NB4 (cell line): ENCODE measurements at regions not wholly inside any gene's neighbourhood (a gene's known extent, or its start where the extent isn't known, plus 50 kb on each side); places are given as distances from the start of the nearest gene placed in this dataset.

Experiments
- DNase-seq: peaks from one replicate; pipeline ENCODE4 v3.0.0; 2010; ENCODE audit warnings: low read depth
- H3K4me3 ChIP-seq: one replicate; pipeline ENCODE4 v1.5.1; 2011; ENCODE audit warnings: mild to moderate bottlenecking, low read depth, low read length, moderate library complexity
- MYC ChIP-seq: IDR thresholded peaks from 2 replicates; pipeline ENCODE4 v1.6.1; 2011; ENCODE audit warnings: low read depth, low read length
- POLR2A ChIP-seq: IDR thresholded peaks from 2 replicates; pipeline ENCODE4 v1.6.1; 2011; ENCODE audit warnings: mild to moderate bottlenecking; ENCODE audit not compliant: insufficient read length; ENCODE audit errors: extremely low read depth
- TF ChIP-seq, protein P1 (sequence below): IDR thresholded peaks from one replicate; pipeline ENCODE4 v1.5.1; 2012; ENCODE audit warnings: low read depth, low read length
- TF ChIP-seq, protein P2 (sequence below): IDR thresholded peaks from 2 replicates; pipeline ENCODE4 v1.6.1; 2011; ENCODE audit warnings: low read depth, low read length

DNA sequence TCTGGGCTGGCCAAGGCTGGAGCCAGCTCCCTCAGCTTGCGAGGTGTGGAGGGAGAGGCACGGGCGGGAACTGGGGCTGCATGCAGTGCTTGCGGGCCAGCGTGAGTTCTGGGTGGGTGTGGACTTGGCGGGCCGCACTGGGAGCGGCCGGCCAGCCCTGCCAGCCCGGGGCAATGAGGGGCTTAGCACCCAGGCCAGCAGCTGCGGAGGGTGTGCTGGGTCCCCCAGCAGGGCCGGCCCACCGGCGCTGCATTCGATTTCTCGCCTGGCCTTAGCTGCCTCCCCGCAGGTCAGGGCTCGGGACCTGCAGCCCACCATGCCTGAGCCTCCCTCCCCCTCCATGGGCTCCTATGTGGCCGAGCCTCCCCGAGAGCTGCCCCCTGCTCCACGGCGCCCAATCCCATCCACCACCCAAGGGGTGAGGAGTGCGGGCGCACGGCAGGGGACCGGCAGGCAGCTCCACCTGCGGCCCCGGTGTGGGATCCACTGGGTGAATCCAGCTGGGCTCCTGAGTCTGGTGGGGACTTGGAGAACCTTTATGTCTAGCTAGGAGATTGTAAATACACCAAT lies 302.6 kb upstream of the ADAMTS16 start:
- TF ChIP-seq POLR2A, result no peak
- TF ChIP-seq, protein P1, sequence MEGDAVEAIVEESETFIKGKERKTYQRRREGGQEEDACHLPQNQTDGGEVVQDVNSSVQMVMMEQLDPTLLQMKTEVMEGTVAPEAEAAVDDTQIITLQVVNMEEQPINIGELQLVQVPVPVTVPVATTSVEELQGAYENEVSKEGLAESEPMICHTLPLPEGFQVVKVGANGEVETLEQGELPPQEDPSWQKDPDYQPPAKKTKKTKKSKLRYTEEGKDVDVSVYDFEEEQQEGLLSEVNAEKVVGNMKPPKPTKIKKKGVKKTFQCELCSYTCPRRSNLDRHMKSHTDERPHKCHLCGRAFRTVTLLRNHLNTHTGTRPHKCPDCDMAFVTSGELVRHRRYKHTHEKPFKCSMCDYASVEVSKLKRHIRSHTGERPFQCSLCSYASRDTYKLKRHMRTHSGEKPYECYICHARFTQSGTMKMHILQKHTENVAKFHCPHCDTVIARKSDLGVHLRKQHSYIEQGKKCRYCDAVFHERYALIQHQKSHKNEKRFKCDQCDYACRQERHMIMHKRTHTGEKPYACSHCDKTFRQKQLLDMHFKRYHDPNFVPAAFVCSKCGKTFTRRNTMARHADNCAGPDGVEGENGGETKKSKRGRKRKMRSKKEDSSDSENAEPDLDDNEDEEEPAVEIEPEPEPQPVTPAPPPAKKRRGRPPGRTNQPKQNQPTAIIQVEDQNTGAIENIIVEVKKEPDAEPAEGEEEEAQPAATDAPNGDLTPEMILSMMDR, result no peak
- TF ChIP-seq, protein P2, sequence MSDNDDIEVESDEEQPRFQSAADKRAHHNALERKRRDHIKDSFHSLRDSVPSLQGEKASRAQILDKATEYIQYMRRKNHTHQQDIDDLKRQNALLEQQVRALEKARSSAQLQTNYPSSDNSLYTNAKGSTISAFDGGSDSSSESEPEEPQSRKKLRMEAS, result no peak
- no peak for TF ChIP-seq MYC
- no peak for DNase-seq
- no peak overlapping the region for H3K4me3 ChIP-seq

DNA sequence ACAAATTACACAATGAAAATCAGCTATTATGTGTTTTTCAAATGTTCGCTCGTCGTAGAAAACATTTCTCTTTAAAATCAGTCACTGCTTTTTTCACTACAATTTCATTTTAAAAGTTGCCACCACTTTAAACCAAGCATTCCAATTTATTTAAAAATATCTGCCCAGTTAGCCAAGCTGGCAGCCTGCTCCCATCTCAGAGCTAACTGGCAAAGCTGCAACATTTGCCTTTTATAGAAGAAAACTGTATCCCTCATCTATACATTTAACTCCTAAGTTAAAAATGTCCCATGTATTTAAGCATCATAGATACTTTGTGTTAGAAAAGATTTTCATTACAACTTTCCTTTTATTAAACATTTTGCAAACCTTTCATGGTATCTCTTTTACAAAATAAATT lies 294.9 kb upstream of the ADAMTS16 start:
- TF ChIP-seq, protein P1, result no peak
- TF ChIP-seq POLR2A (no peak), MYC (no peak)
- TF ChIP-seq, protein P2, result no peak
- no peak overlapping the region for H3K4me3 ChIP-seq
- no peak for DNase-seq

DNA sequence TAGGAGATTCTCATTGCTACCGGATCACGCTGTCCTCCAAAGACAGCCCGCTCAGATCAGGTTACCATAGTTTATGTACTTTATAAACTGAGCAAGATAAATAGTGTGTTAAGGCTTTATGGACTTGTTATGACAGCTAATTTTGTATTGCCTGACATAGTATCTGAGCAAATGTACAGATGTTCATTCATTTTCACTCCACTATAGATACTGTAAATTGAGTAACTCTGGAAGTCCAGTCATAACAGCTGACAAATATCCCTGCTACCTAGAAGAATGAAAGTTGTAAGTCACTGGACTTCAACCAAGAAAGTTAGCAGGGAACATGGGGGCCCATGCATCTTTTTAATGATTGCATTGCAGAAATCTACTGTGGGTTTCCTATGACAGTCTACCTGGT lies 292.4 kb upstream of the ADAMTS16 start:
- H3K4me3 ChIP-seq, result no peak overlapping the region
- TF ChIP-seq POLR2A (no peak), MYC (no peak)
- TF ChIP-seq, protein P1, result no peak
- TF ChIP-seq, protein P2, result no peak
- no peak for DNase-seq

DNA sequence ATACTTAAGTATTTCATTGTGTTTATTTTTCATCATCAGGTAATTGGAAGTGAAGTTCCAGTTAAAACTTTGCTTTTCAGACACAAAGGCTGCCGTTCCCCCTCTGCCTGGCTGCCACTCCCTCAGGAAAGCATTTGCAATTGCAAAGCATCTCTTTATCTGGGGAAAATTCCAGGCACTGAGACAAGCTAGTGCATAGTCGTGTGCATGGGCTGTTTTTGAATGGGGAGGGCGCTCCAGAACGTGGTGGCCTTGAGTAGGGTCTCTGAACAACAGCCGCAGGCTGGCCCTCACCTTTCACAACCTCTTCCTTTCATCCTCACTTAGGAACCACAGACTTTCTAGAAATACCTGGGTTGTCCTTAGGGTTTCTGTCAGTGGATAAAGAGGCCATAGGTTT lies 285.1 kb upstream of the ADAMTS16 start:
- DNase-seq, result no peak
- no peak overlapping the region for H3K4me3 ChIP-seq
- TF ChIP-seq, protein P2, result no peak
- TF ChIP-seq POLR2A (no peak), MYC (no peak)
- TF ChIP-seq, protein P1, result no peak

DNA sequence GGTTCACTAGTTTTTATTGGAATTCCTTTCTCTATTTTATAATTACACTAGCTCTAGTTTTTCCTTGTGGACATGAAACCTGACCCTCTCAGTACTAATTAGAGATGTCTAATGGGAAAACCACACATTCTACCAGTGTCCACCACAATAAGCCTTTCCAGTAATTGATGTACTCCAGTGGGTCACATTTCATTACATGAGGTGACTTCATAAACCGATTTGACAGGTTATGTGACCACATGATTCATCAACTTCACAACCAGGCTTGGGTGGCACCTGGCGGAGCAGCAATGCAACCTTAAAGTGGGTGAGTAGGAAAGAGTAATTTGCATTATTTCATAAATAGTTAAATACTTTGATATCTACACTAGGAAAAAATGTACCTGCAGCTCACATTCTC lies 284.2 kb upstream of the ADAMTS16 start:
- DNase-seq, result no peak
- TF ChIP-seq, protein P1, result no peak
- no peak for TF ChIP-seq POLR2A
- no peak for TF ChIP-seq MYC
- TF ChIP-seq, protein P2, result no peak
- no peak overlapping the region for H3K4me3 ChIP-seq
